ENCODE measurements at regions not wholly inside any gene's neighbourhood (a gene's known extent, or its start where the extent isn't known, plus 50 kb on each side); places are given as distances from the start of the nearest gene placed in this dataset.

DNA sequence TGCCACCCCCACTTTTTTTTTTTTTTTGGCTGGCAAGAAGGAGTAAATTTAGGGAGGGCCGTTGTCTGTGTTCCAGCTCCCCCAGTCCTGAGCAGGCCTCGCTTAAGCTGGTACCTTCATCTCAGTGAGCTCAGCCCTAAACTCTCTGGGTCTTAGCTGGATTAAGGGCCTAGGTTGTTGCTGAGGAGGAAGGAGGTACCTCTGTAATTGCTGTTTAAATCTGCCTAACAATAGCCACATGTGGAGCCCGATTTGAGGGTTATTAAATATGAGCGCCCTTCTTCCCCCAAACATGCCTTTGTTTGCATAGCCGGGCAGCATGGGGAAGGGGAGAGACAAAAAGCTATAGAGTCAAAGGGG, 179.0 kb upstream of the PITX1 start:
- Histone ChIP-seq H3K9ac (ENCODE audit: extremely low read depth, insufficient read length, low read length) (no peak overlapping the region), H3K23me2 (ENCODE audit: insufficient read length, low read depth, low read length, poor library complexity, severe bottlenecking) (no peaks in the 10 kb centered on the region), H3K4me1 (ENCODE audit: insufficient read depth, low read length) (no peaks in the 10 kb centered on the region; the same call in 1 of the 2 replicates), H4K8ac (replicated peaks; ENCODE audit: insufficient read length, low read depth, low read length) (no peak overlapping the region), H3K56ac (ENCODE audit: insufficient read length, low read depth, low read length) (no peak overlapping the region), H3K14ac (ENCODE audit: insufficient read depth, low read length) (no peak overlapping the region), H2BK120ac (ENCODE audit: low read depth, low read length, poor library complexity, severe bottlenecking) (no peak overlapping the region), H2BK20ac (ENCODE audit: low read depth, low read length, poor library complexity, severe bottlenecking) (no peak overlapping the region), H3K4me2 (ENCODE audit: insufficient read depth, insufficient read length, low read length) (no peak overlapping the region), H3K27me3 (ENCODE audit: insufficient read depth, low read length) (no peaks in the 10 kb centered on the region), H4K5ac (ENCODE audit: insufficient read length, low read depth, low read length) (no peak overlapping the region), H4K91ac (ENCODE audit: insufficient read length, low read depth, low read length) (no peak overlapping the region), H3K79me2 (ENCODE audit: insufficient read depth, low read length) (no peaks in the 10 kb centered on the region), H3K18ac (ENCODE audit: insufficient read length, low read depth, low read length) (no peak overlapping the region), H2AFZ (ENCODE audit: low read length) (no peak overlapping the region), H3K23ac (ENCODE audit: insufficient read length, low read depth, low read length) (no peak overlapping the region), H3K79me1 (ENCODE audit: insufficient read depth, low read depth, low read length, poor library complexity, severe bottlenecking) (no peaks in the 10 kb centered on the region), H3K9me3 (ENCODE audit: control insufficient read depth, low read depth, low read length) (no peaks in the 10 kb centered on the region), H3T11ph (ENCODE audit: low read length) (no peak overlapping the region), H2BK15ac (ENCODE audit: low read depth, low read length) (no peak overlapping the region), H2AK5ac (ENCODE audit: insufficient read length, low read length) (no peak overlapping the region), H3K4ac (ENCODE audit: low read depth, low read length) (no peak overlapping the region), H3K27ac (ENCODE audit: insufficient read length, low read depth, low read length) (no peak overlapping the region), H2BK12ac (ENCODE audit: insufficient read length, low read depth, low read length) (no peak overlapping the region), H2BK5ac (ENCODE audit: insufficient read length, low read length) (no peak overlapping the region), H4K20me1 (ENCODE audit: control insufficient read depth, insufficient read depth, insufficient read length) (no peaks in the 10 kb centered on the region)
- peak overlapping the region in 1 of 2 experiments; percentile 36; a peak in 1 of 5 replicates for H3K4me3 Mint-ChIP-seq
- TF ChIP-seq, protein P1, sequence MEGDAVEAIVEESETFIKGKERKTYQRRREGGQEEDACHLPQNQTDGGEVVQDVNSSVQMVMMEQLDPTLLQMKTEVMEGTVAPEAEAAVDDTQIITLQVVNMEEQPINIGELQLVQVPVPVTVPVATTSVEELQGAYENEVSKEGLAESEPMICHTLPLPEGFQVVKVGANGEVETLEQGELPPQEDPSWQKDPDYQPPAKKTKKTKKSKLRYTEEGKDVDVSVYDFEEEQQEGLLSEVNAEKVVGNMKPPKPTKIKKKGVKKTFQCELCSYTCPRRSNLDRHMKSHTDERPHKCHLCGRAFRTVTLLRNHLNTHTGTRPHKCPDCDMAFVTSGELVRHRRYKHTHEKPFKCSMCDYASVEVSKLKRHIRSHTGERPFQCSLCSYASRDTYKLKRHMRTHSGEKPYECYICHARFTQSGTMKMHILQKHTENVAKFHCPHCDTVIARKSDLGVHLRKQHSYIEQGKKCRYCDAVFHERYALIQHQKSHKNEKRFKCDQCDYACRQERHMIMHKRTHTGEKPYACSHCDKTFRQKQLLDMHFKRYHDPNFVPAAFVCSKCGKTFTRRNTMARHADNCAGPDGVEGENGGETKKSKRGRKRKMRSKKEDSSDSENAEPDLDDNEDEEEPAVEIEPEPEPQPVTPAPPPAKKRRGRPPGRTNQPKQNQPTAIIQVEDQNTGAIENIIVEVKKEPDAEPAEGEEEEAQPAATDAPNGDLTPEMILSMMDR (conservative IDR thresholded peaks at IDR 0.05): no peak
- H3K9me3 Mint-ChIP-seq: no peaks in the 10 kb centered on the region
- WGBS (ENCODE audit: extremely low coverage, insufficient read length, low lambda C conversion rate): no CpG with 5 or more reads among the region's 5 CpGs
- H3K36me3 Mint-ChIP-seq (ENCODE audit: insufficient read depth in 1 of 3, low read depth in 3 of 3): no peaks in the 10 kb centered on the region
- H3K4me1 Mint-ChIP-seq: peaks cover 23 to 27% of the 10 kb centered on the region in 2 experiments
- no peak overlapping the region for H3K27ac Mint-ChIP-seq
- peak; percentile 12 for DNase-seq
- peaks cover 27% of the 10 kb centered on the region for H3K27me3 Mint-ChIP-seq (ENCODE audit: low read depth)
